ENCODE measurements at regions not wholly inside any gene's neighbourhood (a gene's known extent, or its start where the extent isn't known, plus 50 kb on each side); places are given as distances from the start of the nearest gene placed in this dataset.

DNA sequence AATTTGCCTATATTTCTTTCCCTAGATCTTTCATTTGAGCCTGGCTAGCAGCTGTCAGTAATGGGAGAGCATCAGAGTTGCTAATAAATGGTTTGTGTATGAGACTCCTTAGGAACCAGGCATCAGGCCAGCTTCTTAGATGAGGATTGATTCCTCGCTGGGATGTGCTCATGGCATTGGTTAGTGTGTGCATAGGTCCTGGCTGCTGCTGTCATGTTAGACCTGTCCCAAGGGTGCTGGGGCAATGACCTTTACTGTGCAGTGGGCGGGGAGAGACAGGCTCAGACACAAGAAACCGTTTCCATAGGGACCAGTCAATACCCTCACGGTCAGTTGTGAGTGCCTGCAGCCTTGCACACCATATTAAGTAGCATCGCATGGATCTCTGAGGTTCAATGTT, 112.3 kb upstream of the NR3C1 start:
- no peaks in the 10 kb centered on the region for H3F3A ChIP-seq (ENCODE audit: low read depth)
- no peaks in the 10 kb centered on the region for H3K36me3 ChIP-seq
- no peak overlapping the region for H3K4me3 Mint-ChIP-seq
- TF ChIP-seq CTCF (IDR thresholded peaks at IDR 0.05) = no peak
- TF ChIP-seq EZH2 (IDR thresholded peaks at IDR 0.05) = no peak
- TF ChIP-seq EZH2phosphoT487 (IDR thresholded peaks at IDR 0.05) = no peak
- H3K4me2 ChIP-seq = no peak overlapping the region
- no peaks in the 10 kb centered on the region for H3K9me3 Mint-ChIP-seq
- no peak overlapping the region for H3K27ac Mint-ChIP-seq
- no peak overlapping the region for H2AFZ ChIP-seq (replicated peaks)
- no peaks in the 10 kb centered on the region for H3K79me2 ChIP-seq (ENCODE audit: low read depth)
- peaks cover 4% of the 10 kb centered on the region for H3K4me1 Mint-ChIP-seq
- H3K27me3 Mint-ChIP-seq (ENCODE audit: insufficient read depth, low read depth) = no peaks in the 10 kb centered on the region
- H3K4me3 ChIP-seq = no peak overlapping the region
- no peak for DNase-seq (ENCODE audit: low spot score)
- no peaks in the 10 kb centered on the region for H3K4me1 ChIP-seq
- no peaks in the 10 kb centered on the region for H3K36me3 Mint-ChIP-seq
- no peaks in the 10 kb centered on the region for H4K20me1 ChIP-seq (ENCODE audit: low read depth)
- H3K9me3 ChIP-seq (ENCODE audit: low read depth) = no peaks in the 10 kb centered on the region
- no peak overlapping the region for H3K27ac ChIP-seq
- no peaks in the 10 kb centered on the region for H3K27me3 ChIP-seq
- H3K9ac ChIP-seq = no peak overlapping the region

DNA sequence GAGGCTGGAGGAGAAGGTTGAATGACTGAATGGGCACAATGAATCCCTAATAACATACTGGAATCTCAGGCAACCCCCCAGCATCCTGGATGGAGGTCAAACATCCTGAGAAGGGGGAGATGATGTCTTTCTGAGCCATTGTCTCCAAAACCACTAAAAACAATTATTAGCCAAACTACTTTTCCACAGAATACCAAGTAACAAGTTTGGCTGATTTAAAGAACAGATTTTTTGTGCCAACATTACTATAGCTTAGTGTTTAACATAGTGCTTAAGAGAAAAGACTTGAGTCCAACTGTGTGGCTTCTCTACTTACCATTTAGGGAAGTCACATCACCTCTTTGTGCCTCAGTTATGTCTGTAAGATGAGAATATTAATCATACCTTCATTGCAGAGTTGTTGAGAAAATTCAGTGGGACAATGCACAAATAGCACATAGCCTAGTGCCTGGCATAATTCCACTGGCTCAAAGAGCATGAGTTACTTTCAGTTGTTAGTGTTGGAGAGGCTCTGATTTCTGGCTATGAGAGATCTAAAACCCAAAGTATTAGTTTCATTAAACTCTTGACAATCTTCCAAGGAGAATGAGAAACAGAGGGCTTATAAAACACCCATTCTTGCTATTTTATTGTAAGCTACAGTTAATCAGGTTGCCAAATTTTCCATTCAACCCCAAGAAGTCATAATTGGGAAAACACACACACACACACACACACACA, 111.3 kb upstream of the NR3C1 start:
- no peaks in the 10 kb centered on the region for H3K36me3 ChIP-seq
- no peak overlapping the region for H3K9ac ChIP-seq
- H3K4me1 ChIP-seq = no peaks in the 10 kb centered on the region
- no peaks in the 10 kb centered on the region for H3K9me3 Mint-ChIP-seq
- no peak overlapping the region for H3K4me2 ChIP-seq
- no peak for DNase-seq (ENCODE audit: low spot score)
- H3K36me3 Mint-ChIP-seq = no peaks in the 10 kb centered on the region
- H3K27ac ChIP-seq = no peak overlapping the region
- H3K4me1 Mint-ChIP-seq = peaks cover 4% of the 10 kb centered on the region
- H3K79me2 ChIP-seq (ENCODE audit: low read depth) = no peaks in the 10 kb centered on the region
- no peaks in the 10 kb centered on the region for H4K20me1 ChIP-seq (ENCODE audit: low read depth)
- no peaks in the 10 kb centered on the region for H3K9me3 ChIP-seq (ENCODE audit: low read depth)
- no peak overlapping the region for H3K4me3 Mint-ChIP-seq
- no peaks in the 10 kb centered on the region for H3K27me3 Mint-ChIP-seq (ENCODE audit: insufficient read depth, low read depth)
- TF ChIP-seq CTCF (IDR thresholded peaks at IDR 0.05) (no peak), EZH2phosphoT487 (IDR thresholded peaks at IDR 0.05) (no peak), EZH2 (IDR thresholded peaks at IDR 0.05) (no peak)
- H2AFZ ChIP-seq (replicated peaks) = no peak overlapping the region
- H3K27ac Mint-ChIP-seq = no peak overlapping the region
- no peak overlapping the region for H3K4me3 ChIP-seq
- H3F3A ChIP-seq (ENCODE audit: low read depth) = no peaks in the 10 kb centered on the region
- no peaks in the 10 kb centered on the region for H3K27me3 ChIP-seq

GRCh38 chr5:143513720-143514119, 110.2 kb upstream of the NR3C1 start:
- H4K20me1 ChIP-seq (ENCODE audit: low read depth) = no peaks in the 10 kb centered on the region
- TF ChIP-seq EZH2phosphoT487 (IDR thresholded peaks at IDR 0.05) = no peak
- no peak overlapping the region for H3K4me3 Mint-ChIP-seq
- H3K4me3 ChIP-seq = no peak overlapping the region
- no peaks in the 10 kb centered on the region for H3K36me3 ChIP-seq
- H3K79me2 ChIP-seq (ENCODE audit: low read depth) = no peaks in the 10 kb centered on the region
- H3K4me1 ChIP-seq = no peaks in the 10 kb centered on the region
- no peak overlapping the region for H3K27ac ChIP-seq
- no peaks in the 10 kb centered on the region for H3K9me3 Mint-ChIP-seq
- H3K9ac ChIP-seq = no peak overlapping the region
- no peaks in the 10 kb centered on the region for H3K27me3 Mint-ChIP-seq (ENCODE audit: insufficient read depth, low read depth)
- H3K36me3 Mint-ChIP-seq = no peaks in the 10 kb centered on the region
- DNase-seq (ENCODE audit: low spot score) = no peak
- H3K27ac Mint-ChIP-seq = no peak overlapping the region
- no peaks in the 10 kb centered on the region for H3K9me3 ChIP-seq (ENCODE audit: low read depth)
- H3K27me3 ChIP-seq = no peaks in the 10 kb centered on the region
- H3F3A ChIP-seq (ENCODE audit: low read depth) = no peaks in the 10 kb centered on the region
- H2AFZ ChIP-seq (replicated peaks) = no peak overlapping the region
- H3K4me2 ChIP-seq = no peak overlapping the region
- H3K4me1 Mint-ChIP-seq = peaks cover 4% of the 10 kb centered on the region

DNA sequence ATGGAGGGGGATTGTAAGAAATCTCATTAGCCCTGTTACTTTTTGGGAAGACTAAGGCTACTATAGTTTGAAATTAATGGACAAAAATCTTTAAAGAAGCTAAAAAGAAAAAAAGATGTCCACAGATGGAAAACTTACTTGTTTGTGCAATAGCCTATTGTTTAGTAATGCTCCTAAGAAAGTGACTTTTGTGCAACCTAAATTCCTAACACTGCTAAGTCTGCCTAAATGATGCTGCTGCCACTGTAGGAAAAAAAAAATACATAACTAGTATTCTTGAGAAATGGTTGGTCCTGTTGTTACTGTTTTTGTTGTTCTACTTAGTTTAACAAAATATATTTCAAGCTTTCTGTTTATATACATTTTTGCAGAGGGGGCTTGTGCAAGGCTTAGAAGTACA, 108.2 kb upstream of the NR3C1 start:
- H3K79me2 ChIP-seq (ENCODE audit: low read depth) = no peaks in the 10 kb centered on the region
- no peaks in the 10 kb centered on the region for H3K36me3 ChIP-seq
- no peak overlapping the region for H3K9ac ChIP-seq
- Mint-ChIP-seq H3K4me1 (peaks cover 4% of the 10 kb centered on the region), H3K36me3 (no peaks in the 10 kb centered on the region), H3K27ac (no peak overlapping the region), H3K27me3 (ENCODE audit: insufficient read depth, low read depth) (no peaks in the 10 kb centered on the region), H3K9me3 (no peaks in the 10 kb centered on the region), H3K4me3 (no peak overlapping the region)
- no peak for DNase-seq (ENCODE audit: low spot score)
- H3K27ac ChIP-seq = no peak overlapping the region
- TF ChIP-seq CTCF (IDR thresholded peaks at IDR 0.05) (no peak), EZH2 (IDR thresholded peaks at IDR 0.05) (no peak), EZH2phosphoT487 (IDR thresholded peaks at IDR 0.05) (no peak)
- H3K4me1 ChIP-seq = no peaks in the 10 kb centered on the region
- H3F3A ChIP-seq (ENCODE audit: low read depth) = no peaks in the 10 kb centered on the region
- H3K4me3 ChIP-seq = no peak overlapping the region
- H2AFZ ChIP-seq (replicated peaks) = no peak overlapping the region
- no peaks in the 10 kb centered on the region for H3K27me3 ChIP-seq
- no peaks in the 10 kb centered on the region for H4K20me1 ChIP-seq (ENCODE audit: low read depth)
- no peaks in the 10 kb centered on the region for H3K9me3 ChIP-seq (ENCODE audit: low read depth)
- no peak overlapping the region for H3K4me2 ChIP-seq
